Cardiac muscle cell (in vitro differentiated cells and primary cell): ENCODE measurements at regions not wholly inside any gene's neighbourhood (a gene's known extent, or its start where the extent isn't known, plus 50 kb on each side); places are given as distances from the start of the nearest gene placed in this dataset.
A peak's percentile ranks its signal among the peaks of the same experiment; 100 is the strongest.

Source experiments
- DNase-seq, 2 donors: peaks; one replicate each; pipeline versions ENCODE4 v3.0.0 to v3.0.0-alpha.2; 2010 to 2017; ENCODE audit warnings: low read depth in 1 of 2, low spot score in 1 of 2
- H3K27ac ChIP-seq: fragments of 200-600 bp; sonication (generic); 2 replicates; pipeline ENCODE4 v1.5.1; 2016
- H3K27me3 ChIP-seq: fragments of 200-600 bp; sonication (generic); 2 replicates; pipeline ENCODE4 v1.6.0; 2016; ENCODE audit warnings: control low read depth
- H3K36me3 ChIP-seq: fragments of 200-600 bp; sonication (generic); 2 replicates; pipeline ENCODE4 v1.5.1; 2016; ENCODE audit warnings: control low read depth
- H3K4me1 ChIP-seq: fragments of 200-600 bp; sonication (generic); 2 replicates; pipeline ENCODE4 v1.8.1; 2017; ENCODE audit warnings: low read depth, mild to moderate bottlenecking, mixed run types
- H3K4me3 ChIP-seq: fragments of 200-600 bp; sonication (generic); 2 replicates; pipeline ENCODE4 v1.5.1; 2016; ENCODE audit warnings: mild to moderate bottlenecking
- H3K9me3 ChIP-seq: fragments of 200-600 bp; sonication (generic); 2 replicates; pipeline ENCODE4 v1.5.1; 2017; ENCODE audit warnings: low read depth, mild to moderate bottlenecking, control low read depth
- TF ChIP-seq, protein P1 (sequence below): IDR thresholded peaks from 2 replicates; pipeline ENCODE4 v1.5.1; 2012; ENCODE audit warnings: low read depth, mild to moderate bottlenecking, low read length

DNA sequence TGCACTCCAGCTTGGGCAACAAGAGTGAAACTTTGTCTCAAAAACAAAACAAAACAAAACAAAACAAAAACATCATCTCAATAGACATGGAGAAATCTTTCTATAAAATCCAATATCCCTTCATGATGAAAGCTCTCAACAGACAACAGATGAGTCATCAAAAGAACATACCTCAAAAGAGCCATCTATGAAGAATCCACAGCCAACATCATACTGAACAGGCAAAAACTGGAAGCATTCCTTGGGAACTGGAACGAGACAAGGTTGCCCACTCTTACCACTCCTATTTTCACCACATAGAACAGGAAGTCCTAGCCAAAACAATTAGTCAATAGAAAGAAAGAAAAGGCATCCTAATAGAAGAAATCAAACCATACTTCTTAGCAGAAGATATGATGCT is 77.8 kb upstream of the USP9Y start:
- Histone ChIP-seq H3K4me3 (no peak overlapping the region), H3K36me3 (no peaks in the 10 kb centered on the region), H3K4me1 (no peaks in the 10 kb centered on the region), H3K27me3 (no peaks in the 10 kb centered on the region), H3K9me3 (no peaks in the 10 kb centered on the region), H3K27ac (no peak overlapping the region)
- no peak for DNase-seq
- TF ChIP-seq, protein P1, sequence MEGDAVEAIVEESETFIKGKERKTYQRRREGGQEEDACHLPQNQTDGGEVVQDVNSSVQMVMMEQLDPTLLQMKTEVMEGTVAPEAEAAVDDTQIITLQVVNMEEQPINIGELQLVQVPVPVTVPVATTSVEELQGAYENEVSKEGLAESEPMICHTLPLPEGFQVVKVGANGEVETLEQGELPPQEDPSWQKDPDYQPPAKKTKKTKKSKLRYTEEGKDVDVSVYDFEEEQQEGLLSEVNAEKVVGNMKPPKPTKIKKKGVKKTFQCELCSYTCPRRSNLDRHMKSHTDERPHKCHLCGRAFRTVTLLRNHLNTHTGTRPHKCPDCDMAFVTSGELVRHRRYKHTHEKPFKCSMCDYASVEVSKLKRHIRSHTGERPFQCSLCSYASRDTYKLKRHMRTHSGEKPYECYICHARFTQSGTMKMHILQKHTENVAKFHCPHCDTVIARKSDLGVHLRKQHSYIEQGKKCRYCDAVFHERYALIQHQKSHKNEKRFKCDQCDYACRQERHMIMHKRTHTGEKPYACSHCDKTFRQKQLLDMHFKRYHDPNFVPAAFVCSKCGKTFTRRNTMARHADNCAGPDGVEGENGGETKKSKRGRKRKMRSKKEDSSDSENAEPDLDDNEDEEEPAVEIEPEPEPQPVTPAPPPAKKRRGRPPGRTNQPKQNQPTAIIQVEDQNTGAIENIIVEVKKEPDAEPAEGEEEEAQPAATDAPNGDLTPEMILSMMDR = no peak

DNA sequence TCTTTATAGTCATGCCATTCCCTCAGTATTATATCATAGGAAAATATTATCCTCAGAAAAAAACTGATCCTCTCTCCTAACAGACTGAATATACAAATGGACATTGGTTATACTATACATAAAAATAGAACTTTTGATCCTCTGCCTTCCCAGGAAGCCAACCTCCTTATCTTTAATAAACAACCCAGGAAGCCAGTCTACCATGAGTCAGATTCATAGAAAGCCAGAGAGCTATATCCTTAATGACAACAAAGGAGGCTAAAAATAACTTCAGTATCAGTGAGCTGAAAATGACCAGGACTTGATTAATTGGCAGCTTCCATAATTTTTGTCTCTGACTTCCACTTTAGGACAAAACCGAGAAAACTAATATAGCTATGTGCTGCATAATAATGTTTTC is 58.0 kb upstream of the USP9Y start:
- peak in 1 of 2 donors; percentile 21 for DNase-seq
- Histone ChIP-seq H3K4me1 (no peaks in the 10 kb centered on the region), H3K27me3 (no peaks in the 10 kb centered on the region), H3K36me3 (no peaks in the 10 kb centered on the region), H3K9me3 (no peaks in the 10 kb centered on the region), H3K4me3 (no peak overlapping the region), H3K27ac (no peak overlapping the region)
- TF ChIP-seq, protein P1 = no peak

DNA sequence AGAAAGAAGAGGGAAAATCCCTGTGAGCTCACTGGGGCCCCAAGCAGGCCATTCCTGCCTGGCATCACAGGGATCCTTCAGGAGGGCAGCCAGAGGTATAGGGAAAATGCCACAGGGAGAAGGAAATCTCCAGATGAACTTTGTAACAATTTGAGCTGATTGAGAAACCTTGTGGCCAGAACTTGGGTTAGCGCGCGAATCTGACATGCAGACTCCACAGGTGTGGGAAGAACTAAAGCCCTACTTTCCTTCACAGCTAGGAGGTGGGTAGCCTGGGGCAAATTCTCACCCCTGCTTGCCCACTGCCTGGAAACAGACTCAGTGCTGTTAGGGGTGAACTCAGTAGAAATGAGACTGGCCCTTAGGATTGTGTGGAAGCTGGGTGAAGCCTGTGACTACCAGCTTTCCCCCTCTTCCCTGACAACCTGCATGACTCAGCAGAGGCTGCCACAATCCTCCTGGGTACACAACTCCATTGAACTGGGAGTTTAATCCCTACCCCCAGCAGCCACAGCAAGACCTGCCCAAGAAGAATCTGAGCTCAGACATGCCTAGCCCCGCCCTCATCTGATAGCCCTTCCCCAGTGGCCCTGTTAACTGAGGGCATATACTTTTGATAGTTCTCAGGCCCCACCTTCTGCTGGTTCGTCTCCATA is 57.2 kb upstream of the USP9Y start:
- Histone ChIP-seq H3K9me3 (no peaks in the 10 kb centered on the region), H3K36me3 (no peaks in the 10 kb centered on the region), H3K27ac (no peak overlapping the region), H3K4me1 (no peaks in the 10 kb centered on the region), H3K27me3 (no peaks in the 10 kb centered on the region), H3K4me3 (no peak overlapping the region)
- TF ChIP-seq, protein P1 = no peak
- peak in 1 of 2 donors; percentile 17 for DNase-seq

DNA sequence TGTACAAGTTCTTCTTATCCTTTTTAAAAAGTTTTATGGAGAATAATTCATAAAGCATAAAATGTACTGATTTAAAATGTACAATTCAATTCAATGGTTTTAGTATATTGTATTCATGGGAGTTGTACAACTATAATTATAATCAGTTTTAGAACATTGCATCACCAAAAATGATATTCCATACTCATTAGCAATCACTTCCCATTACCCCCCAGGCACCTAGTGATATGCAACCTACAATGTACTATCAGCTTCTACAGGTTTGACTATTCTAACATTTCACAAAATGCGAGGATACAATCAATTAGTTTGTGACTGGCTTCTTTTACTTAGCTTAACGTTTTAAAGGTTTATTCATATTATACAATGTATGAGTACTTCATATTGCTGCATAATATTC is 49.9 kb upstream of the USP9Y start:
- Histone ChIP-seq H3K27me3 (no peaks in the 10 kb centered on the region), H3K27ac (no peak overlapping the region), H3K4me3 (no peak overlapping the region), H3K36me3 (no peaks in the 10 kb centered on the region), H3K9me3 (no peaks in the 10 kb centered on the region), H3K4me1 (no peaks in the 10 kb centered on the region)
- TF ChIP-seq, protein P1 = no peak
- DNase-seq = no peak
